ENCODE measurements at regions not wholly inside any gene's neighbourhood (a gene's known extent, or its start where the extent isn't known, plus 50 kb on each side); places are given as distances from the start of the nearest gene placed in this dataset.

- DNase-seq (ENCODE audit: low read depth) = no peak
These were observed 93.9 kb upstream of the CSF3R start for GRCh38 chr1:36576551-36577110.

GRCh38 chr1:36576118-36576517 lies 93.4 kb upstream of the CSF3R start:
- peak; percentile 30 for DNase-seq (ENCODE audit: low read depth)

DNA sequence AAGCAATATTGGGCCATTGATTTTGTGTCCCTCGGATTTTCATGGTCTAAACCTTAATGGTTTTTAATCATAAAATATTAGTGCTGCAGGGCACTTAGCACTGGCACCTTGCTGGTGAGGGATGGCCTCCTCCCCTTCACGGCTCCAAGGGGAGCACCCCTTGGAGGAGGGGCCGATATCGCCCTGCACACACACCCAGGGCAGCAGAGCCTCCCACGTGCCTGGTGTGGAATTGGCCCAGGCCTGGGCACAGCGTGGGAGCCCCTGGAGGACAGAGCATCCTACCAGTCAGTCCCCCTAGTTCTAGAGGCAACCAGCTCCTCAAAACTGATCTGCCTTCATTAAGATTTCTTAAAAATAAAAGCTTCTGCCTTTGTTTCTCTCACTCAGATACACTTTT lies 90.7 kb upstream of the CSF3R start:
- DNase-seq (ENCODE audit: low read depth) = no peak

DNA sequence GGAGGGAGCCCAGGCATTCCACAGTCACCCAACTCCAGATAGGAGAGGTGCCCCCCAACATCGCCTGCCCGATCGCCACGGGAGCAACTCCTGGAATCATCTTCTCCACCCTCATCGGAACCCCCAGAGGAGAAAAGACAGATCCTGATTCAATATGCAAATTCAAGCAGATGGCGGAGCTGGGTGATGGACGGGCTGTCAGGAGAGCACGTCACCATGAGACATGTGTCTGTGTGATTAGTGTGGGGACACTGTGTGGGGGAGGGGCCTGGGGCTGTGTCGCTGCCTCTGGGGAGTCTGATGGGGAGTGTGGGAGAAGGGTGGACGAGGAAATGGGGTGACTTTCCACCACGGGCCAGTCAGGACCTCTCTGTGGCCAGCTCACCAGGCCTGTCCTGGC lies 90.2 kb upstream of the CSF3R start:
- DNase-seq (ENCODE audit: low read depth) = no peak

DNA sequence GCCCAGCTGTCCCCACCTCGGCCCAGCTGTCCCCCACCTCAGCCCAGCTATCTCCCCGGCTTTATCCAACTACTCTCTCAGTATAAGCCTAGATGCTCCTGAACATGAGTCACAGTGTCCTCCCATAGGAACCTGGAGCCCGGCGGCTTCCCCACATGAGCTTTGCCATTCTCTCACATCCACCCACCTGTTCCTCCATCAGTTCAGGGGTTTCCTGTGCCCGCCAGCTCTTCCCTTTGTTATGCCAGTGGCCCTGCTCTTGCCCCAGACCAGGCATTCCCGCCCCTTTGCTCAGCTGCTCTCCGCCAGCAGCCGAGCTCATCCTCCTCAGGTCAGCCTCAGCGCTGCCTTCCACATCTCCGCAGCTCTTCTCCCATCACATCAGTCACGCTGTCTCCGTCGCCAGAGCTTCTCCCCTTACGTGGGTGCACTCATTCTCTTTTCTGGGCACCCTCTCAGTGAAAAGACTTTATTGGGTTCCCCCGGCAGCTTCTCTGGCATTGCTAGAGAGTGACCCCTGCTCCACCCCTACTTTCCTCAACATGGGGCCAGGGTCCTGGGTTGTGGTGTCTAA lies 89.5 kb upstream of the CSF3R start:
- DNase-seq (ENCODE audit: low read depth) = no peak

- DNase-seq (ENCODE audit: low read depth) = no peak
These were observed 88.4 kb upstream of the CSF3R start for GRCh38 chr1:36571106-36571505.

GRCh38 chr1:36570478-36571060 lies 87.9 kb upstream of the CSF3R start:
- DNase-seq (ENCODE audit: low read depth) = no peak

DNA sequence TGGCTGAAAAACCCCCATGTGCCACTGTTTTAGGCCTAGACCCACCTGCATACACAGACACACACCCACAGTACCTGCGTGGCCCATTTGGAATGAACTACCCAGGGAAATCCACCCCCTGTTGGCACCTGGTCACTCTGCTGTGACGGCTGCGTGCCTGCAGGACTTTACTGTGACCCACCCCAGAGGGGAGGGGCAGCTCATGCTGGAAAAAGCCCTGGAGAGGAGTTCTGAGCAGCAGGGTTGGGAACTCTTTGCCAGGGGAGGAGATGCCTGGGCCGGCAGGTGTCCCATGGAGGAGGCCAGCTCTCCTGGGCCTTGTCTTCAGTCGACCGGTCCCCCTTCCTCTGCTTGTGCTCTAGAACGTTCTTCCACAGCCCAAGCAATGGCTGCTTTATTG lies 87.3 kb upstream of the CSF3R start:
- no peak for DNase-seq (ENCODE audit: low read depth)

- DNase-seq (ENCODE audit: low read depth) = no peak
These were observed 85.1 kb upstream of the CSF3R start for GRCh38 chr1:36567601-36568341.

DNA sequence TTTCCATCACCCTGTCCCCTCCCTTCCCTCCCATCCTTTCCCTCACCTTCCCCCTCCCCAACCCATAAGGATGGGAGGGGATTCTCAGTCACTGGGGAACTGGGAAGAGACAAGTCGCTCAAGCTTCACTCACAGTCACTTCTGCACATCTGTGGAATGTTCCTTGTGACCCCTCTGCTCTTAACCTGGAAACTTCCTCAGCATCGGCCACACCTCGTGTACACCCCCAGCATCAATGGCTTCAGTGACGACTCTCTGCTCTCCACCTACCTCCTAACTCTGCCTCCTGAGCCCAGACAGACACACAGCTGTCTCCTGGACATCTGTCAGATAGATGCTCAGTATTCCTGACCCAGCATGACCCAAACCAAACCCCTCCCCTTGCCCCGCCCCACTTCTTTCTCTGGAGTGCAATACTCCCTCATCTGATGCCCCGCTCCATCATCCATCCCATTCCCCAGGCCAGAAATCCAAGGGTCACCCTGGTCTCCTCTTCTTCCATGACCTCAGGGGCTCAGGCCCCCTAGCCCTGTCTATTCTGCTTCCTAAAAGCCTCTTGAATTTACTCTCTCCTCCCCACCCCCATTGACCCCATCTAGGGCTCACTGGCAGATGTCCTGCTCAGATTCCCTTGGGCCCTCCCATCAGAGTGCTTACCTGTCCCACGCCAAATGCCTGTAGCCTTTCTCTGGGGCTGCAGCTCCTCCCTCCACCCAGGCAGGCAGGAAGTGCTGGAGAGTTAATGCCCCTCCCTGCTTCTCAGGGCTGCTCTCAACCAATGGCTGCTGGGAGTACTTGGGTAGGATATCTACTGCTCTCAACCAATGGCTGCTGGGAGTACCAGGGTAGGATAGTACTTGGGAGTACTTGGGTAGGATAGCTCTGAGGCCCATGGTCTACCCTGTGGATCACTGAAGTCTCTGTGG lies 83.1 kb upstream of the CSF3R start:
- no peak for DNase-seq (ENCODE audit: low read depth)

DNA sequence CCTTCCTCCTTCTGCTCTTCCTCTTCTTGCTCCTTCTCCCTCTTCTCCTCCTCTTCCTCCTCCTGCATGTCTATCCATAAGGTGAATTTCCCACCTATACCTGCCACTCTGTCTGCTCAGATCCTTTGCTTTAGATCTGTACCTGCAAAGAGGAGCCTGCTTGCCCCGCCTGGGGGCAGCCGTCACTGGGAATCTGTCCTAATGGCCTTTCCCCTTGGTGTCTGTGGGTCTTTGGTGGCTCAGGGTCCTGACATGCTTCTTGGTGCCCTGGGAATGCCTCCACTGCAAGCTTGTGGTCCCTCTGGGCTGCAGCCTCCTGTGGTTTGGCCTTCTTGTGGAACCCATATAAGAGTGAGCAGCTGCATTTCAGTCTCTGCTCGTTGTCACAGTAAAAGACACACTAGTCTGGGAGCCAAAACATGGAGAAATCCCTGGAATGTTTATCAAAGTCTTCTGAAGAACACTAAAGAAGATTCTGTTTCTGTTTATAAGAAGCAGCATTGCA lies 79.5 kb upstream of the CSF3R start:
- no peak for DNase-seq (ENCODE audit: low read depth)

DNA sequence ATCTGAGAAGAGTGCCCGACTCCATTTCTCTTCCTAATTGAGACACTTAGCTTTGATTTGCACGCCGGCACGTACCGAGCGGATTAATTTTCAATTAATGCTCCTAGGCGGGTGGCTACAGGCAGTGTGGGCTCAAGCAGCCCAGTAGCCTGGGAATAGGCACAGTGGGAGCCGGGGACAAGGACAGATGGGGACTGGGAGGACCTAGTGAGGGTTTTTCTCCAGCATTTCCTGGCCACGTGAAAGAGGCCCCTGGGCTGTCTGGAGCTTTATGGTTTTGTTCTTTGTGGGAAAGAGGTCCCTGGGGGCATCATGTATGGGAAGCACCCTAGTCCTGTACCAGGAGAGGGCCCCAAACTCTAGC lies 78.6 kb upstream of the CSF3R start:
- no peak for DNase-seq (ENCODE audit: low read depth)

DNA sequence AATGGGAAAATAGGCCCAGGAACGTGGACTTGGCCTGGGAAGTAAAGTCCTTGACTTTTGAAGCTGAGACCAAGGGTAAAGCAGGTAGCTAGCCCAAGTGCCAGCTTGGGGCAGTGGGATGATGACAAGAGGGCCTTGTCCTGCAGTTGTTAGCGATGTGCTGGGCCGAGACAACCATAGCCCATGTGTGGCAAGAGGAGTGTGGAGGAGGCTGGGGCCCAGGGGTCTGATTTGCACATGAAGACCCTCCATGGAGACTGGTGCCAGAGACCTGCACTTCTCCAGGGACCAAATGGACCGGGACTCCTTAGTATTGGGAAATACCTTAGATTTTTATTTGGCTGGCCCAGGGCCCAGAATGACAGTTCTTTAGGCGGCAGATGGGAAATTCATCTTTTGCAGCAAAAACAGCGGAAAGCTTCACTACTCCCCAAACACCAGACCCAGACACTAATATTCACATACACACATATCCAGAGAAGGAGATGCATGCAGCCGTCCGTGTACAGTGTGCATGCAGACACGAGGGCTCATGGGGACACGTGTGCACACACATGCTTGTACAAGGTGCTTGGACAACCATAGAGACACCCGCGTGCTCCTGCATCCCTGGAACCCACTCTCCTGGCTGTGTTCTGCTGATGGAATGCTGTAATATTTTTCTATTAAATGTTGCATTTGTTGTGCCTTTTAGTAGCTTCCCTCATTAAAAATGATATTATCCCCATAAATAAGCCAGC lies 78.1 kb upstream of the CSF3R start:
- no peak for DNase-seq (ENCODE audit: low read depth)

DNA sequence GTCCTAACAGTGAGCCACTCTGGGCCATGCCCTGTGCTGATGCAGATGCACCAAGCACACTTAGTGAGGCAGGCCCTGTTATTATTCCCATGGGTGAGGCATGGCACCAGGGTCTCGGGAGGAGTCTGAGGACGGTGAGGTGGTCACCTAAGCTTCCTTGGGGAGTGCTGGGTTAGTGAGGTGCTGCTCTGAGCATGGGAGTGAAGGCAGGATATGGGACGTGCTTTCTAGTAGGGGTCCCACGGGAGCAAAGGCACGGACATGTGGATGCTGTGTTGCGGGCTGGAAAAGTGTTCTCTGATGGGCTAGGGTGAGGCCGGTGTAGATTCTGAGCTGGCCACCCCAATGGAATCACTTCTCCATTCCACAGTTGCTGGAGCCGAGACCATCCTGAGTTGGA lies 77.5 kb upstream of the CSF3R start:
- DNase-seq (ENCODE audit: low read depth) = no peak

DNA sequence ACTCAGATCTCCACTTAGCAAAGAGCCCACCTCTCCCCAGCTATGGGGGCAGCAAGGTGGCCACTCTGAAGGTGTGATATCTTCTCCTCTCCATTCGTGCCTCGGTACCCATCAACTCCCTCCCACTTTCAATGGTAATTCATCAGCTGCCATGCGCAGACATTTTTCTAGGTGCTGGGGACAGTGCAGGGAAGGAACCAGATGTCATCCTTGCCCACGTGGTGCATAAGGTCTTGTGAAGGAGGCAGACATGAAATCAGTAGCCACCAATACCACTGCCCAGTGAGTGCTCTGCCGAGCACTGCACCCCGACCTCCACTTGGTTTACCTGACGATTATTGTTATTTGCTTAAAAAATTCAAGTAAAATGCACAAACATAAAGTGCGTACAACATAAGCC lies 76.3 kb upstream of the CSF3R start:
- DNase-seq (ENCODE audit: low read depth) = no peak

GRCh38 chr1:36557041-36558000 lies 74.6 kb upstream of the CSF3R start:
- no peak for DNase-seq (ENCODE audit: low read depth)

- no peak for DNase-seq (ENCODE audit: low read depth)
These were observed 72.3 kb upstream of the CSF3R start for GRCh38 chr1:36555041-36555440.

- DNase-seq (ENCODE audit: low read depth) = no peak
These were observed 71.6 kb upstream of the CSF3R start for GRCh38 chr1:36554323-36554628.

DNA sequence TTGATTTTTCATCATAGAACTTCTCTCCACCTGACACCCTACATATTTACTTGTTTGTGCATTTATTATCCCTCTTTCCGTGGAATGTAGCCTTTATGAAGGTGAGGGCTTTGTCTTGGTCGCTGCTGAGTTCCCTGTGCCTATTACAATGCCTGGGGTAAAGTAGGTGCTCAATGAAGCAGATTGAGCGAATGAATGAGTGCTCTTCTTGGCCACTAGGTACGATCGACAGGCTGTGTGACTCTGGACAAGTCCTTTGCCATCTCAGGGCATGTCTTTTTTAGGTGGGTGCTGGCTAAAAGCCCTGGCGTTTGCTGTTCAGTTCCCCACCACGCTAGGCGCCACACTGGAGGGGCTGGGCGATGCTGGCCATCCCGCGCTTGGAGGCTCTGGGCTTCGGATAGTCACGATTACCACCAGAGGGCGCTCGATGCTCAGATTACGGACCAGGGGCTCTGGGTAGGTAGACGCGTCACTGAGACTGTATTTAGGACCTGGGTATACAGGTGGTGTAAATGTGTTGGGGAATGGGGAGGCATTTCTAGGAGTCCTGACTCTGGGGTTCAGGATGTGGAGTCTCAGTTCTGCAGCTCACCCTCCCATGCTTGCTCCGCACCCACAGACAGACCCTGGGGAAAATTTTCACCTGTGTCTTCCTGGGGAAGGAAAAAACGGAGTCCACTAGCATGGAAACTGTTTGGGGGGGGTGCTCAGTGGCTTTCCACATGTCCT lies 71.0 kb upstream of the CSF3R start:
- DNase-seq (ENCODE audit: low read depth) = peak; percentile 40

All from stimulated activated CD8-positive, alpha-beta memory T cell treated with anti-CD3 and anti-CD28 coated beads, Interleukin-15, amount 100 ng/mL, for 1 hour (primary cell).